ENCODE measurements at regions not wholly inside any gene's neighbourhood (a gene's known extent, or its start where the extent isn't known, plus 50 kb on each side); places are given as distances from the start of the nearest gene placed in this dataset.

DNA sequence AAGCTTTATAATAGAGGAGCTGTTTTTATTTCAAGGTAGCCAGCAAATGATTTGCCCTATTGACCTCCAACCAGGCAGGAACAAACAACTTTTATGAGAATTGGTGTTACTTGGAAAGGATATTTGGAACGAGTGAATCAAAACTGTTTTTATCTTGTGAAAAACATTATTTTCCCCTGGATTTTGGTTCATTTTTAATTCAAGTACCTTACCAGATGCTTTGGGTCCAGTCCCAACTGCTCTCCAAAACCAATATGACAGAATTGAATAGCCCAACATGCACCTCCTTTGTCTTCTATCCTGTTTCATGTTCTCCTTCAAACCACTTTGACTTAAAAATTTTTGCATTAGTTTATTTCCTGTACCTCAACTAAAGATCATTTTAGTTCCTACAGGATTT, 178.6 kb upstream of the RBMS1 start:
- no peak for DNase-seq (ENCODE audit: low read depth)

DNA sequence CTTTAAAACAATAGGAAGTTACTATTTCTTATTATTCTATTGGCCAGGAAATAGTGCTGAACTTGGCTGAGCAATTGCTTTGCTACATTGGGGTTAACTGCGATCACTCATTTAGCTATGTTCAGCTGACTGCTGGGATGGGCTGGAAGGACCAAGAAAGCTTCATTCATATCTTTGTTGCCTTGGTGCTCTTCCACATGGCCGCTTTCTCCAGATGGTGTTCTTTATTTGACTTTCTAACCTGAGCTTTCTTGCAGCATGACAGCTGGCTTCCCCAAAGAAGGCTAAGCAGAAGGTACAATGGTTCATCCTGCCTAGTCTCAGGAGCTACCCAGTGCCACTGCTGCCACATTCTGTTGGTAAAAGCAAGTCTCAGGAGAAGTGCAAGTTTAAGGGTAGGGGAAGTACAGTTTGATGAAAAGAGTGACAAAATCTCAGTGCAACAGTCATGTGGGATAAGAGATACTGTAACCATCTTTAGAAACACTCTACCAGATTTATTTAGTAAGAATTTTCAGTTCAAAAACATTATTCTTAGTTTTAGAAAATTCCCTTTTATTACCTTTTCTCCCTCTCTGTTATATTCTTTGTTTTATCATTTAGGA, 180.6 kb upstream of the RBMS1 start:
- no peak for DNase-seq (ENCODE audit: low read depth)

DNA sequence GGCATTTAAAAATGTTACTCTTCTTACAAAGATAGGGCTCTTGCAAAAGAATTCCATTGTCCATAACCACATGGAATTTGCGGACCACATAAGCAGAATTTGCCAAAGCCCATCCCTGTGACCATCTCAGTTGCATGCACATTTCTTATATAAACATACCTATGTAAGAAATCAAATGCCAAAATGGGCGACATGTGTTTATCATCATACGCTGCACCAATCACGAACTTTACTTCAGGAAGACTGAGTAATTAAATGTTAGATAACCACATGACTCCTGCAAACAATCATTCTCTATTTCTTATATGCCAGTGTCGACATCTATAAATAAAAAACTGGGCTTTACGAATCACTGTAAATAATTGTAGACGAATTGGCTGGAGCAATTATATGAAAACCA, 186.1 kb upstream of the RBMS1 start:
- no peak for DNase-seq (ENCODE audit: low read depth)

DNA sequence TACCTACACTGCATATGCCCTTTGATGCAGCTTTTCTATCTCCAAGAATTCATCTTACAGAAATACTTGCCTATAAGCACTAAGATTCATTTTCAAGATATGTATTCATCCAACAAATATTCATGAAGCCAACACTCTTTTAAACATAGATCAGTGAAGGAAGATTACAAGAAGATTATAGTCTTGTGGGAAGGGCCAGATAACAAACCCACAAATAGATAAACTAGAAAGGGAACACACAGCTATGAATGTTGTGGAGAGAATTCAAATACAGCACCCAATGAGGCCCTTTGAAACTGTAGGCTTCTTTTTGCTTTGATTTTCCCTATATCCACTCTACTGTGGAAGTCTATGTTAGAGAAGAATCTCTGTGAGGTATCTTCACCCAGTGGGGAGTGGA, 186.7 kb upstream of the RBMS1 start:
- no peak for DNase-seq (ENCODE audit: low read depth)

DNA sequence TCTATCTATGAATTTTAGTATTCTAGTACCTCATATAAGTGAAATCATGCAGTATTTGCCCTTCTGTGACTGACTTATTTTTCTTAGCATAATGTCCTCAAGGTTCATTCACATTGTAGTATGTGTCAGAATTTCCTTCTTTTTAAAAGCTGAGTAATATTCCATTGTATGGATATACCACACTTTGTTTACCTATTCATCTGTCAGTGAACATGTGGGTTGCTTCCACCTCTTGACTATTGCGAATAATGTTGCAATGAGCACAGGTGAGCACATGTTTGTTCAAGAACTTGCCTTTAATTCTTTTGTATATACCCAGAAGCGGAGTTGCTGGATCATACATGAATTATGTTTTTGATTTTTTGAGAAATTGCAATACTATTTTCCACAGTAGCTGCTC, 187.4 kb upstream of the RBMS1 start:
- DNase-seq (ENCODE audit: low read depth): no peak

DNA sequence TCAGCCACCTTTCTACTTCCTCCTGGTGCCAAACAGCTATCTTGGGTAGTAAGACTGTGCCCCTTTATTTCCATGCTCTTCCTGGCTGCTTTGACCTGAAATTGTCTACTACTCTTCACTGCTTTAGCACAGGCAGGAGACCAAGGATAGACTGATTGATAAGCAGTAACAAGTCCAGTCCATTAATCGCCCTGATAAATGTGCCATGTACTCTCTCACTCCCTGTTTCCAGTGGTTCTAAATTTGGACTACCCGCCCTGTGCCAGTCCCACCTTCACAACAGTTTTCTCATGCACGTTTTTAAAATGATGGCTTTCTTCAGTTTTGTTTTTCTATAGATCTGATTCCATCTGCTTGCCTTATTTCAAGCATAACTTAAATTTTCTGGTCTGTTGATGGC, 189.6 kb upstream of the RBMS1 start:
- no peak for DNase-seq (ENCODE audit: low read depth)

DNA sequence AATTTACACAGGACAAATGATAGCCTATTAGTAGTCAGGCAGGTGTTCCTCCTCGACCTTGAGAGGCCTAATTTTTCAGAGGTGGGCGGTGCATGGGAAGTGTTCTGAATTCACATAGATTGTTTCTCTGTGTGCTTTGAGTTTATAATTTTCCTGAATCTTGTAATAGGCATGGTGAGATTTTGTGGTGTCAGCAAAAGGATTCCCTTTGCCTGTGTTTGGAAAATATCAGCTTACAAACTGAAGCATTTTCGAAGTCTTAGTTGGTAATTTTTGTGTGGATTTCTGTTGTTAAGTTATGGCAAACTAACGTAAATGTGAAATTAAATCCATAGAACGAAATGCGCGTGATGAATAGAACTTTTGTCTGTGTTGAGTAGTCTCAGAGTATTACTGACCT, 194.0 kb upstream of the RBMS1 start:
- DNase-seq (ENCODE audit: low read depth): no peak

DNA sequence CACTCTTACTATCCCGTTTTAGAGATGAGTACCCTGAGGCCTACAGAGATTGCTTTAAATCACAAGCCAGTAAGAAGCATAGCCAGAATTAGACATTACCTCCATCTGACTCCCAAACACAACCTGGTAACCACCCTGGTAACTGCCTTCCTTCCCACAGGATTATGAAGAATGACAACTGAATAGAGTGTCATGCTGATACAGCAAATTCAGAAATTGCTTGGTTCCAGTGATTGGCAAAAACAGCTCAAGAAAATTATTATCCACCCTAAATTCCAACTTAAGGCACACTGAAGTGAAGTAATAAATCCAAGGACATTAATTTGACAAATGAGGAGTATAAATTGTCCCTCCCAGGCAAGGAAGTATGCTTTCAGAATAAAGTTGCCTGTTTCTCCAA, 195.8 kb upstream of the RBMS1 start:
- DNase-seq (ENCODE audit: low read depth): no peak

DNA sequence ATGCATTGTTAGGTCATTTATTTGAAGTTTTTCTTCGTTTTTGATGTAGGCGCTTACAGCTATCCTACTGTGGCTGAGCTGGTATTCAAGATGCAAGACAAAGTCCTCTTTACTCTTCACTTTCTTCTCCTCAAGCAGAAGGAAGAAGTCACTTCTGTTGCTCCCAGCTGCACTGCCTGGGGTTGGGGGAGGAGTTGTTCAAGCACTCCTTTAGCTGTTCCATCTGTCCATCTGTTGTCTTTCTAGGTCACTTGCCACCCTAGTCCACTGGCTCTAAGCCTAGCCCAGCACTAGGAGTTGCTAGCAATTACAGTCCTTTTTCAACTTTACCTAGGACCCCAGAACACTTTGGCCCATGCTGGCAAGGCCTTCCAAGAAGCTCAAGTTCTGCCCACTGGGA, 200.6 kb upstream of the RBMS1 start:
- no peak for DNase-seq (ENCODE audit: low read depth)

DNA sequence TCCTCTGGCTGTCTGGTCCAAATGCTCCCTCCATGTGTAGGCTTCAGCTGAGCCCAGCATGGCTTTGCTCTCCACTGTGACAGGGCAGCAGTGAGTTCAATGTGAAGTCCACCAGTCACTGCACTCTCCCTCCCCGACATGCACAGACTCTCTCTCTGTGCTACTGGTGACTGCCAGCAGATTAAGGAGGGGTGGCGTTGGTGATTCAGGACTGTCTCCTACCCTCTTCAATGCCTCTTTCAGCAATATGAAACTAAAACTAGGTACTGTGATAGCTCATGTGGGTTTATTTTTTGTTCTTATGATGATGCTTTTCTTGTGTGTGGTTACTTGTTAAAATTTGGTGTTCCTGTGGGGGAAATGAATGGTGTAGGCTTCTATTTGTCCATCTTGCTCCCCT, 201.0 kb upstream of the RBMS1 start:
- DNase-seq (ENCODE audit: low read depth): no peak

DNA sequence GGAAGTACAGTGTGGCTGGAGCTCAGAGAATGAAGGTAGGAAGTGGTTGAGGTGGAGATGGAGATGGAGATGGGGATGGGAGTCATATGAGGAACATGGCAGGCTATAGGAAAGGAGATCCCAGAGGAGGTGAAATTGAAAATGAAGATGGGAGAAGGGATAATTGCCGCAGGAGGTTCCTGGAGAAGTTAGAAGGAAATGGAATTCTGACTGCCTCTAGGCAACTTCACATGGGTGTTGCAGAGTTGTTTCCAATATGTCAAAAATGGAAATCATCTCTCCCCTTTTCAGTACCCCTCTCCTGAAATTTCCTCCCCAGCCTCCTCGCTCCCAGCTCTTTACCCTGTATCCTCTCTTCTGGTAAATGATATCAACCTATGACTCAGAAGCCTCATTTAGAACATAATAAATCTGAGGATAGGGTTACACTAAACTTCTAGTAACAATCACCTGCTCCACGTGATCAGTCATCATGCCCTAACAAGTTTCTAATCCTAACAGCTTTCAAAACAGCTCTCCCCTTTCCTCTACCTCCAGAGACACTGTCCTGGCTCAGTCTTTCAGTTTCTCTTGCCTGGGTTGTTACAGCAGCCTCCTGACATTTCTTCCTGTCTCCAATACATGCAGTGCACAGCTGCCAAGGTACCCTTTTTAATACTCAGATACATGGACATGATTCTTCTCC, 201.9 kb upstream of the RBMS1 start:
- no peak for DNase-seq (ENCODE audit: low read depth)

DNA sequence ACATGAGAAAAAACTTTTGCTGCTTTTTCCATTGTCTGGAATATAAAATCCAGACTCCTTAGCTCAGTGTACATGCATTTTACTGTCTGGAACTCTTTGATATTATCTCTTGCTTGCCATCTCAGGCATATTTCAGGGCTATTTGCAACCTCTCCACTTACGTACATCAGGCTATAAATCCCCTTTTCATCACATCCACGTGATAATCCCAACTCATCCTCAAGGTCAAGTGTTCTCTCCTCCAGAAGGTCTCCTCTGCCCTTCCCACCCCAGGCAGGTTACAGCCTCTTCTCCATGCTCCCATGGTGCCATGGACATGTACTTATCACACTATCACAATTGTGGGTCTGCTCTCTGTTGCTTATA, 202.5 kb upstream of the RBMS1 start:
- no peak for DNase-seq (ENCODE audit: low read depth)

DNA sequence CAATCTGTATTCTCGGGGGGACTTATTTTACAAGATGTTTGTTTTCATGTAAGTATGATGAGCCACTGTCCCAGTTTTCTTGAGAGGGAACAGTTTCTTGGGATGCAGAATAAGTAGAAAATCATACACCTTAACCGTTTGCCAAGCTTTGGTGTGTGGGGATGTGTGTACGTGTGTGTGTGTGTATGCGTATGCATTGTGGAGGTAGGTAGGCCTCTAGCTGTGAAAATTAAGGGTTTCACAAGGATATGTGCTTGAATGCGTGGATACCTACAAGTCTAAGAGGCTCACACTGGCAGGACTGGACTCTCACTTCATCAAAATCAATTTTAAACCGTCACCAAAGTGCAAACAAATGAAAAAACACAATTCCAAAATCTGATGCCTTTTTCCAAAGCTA, 204.2 kb upstream of the RBMS1 start:
- no peak for DNase-seq (ENCODE audit: low read depth)

DNA sequence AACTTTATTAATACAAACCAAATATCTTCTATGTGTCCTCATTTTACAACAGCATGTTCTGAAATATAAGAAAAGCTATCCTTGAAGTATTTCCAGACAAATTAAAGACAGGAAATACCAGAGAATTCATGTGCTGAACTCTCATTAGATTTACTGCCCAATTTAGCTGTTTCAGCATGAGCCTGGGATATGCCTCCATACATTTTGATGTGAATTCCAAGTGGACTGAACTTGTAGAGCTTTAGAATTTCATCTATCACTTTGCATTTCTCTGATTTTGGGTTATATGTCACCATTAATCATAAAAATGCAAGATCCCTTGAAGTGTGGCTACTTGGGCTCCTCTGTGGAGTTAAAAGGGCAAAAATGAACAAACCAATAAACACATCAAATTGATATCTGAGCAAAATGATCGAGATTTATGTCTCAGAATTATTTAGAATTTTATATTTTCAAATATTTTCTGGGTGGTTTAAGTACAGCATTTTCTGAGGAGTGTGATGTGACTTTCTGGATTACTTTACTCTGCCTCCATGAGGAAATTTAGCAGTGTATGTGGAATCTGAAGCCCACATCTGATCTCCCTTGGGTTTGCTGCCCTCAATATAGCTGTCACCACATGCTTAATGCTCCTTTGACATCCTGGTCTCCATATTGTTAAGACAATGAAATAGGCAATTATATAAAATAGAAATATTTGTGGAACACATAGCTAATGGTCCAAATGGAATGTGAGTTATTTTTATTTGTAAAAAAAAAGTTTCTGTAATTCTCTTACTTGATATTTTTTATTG, 206.6 kb upstream of the RBMS1 start:
- no peak for DNase-seq (ENCODE audit: low read depth)

DNA sequence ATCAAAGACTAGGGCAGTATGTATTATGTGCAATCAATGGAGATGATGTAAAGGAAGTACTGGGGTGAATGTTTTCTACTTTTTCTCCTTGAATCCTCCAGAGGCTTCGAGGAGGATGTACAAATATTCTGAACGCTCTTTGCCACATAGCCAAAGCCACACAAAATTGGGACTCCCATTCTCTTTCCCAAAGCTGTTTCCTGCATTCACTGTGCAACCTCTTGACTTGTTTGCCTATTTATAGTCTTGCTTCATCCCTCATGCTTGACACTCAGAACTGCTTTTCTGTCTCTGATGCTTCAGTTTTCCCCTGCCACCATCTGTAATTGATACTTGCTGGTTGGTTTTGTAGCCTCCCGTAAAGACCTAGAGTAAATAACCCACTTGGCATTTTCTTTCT, 208.2 kb upstream of the RBMS1 start:
- no peak for DNase-seq (ENCODE audit: low read depth)

DNA sequence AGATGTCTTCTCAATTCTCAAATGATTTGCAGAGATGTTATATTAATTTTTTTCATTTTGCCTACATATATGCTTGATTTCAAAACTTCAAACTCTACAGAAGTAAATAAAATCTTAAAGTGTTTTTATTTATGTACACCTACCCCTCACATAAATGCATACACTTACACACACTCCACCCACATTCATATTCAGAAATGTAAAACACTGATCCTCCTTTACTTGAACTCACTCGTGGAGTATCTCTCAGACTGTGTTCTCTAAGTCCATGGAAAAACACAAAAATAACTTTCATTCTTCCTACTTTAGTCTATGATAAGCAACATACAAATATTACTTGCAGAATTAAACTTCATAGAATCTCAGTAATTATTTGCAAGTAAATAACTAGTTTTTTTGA, 209.1 kb upstream of the RBMS1 start:
- no peak for DNase-seq (ENCODE audit: low read depth)

DNA sequence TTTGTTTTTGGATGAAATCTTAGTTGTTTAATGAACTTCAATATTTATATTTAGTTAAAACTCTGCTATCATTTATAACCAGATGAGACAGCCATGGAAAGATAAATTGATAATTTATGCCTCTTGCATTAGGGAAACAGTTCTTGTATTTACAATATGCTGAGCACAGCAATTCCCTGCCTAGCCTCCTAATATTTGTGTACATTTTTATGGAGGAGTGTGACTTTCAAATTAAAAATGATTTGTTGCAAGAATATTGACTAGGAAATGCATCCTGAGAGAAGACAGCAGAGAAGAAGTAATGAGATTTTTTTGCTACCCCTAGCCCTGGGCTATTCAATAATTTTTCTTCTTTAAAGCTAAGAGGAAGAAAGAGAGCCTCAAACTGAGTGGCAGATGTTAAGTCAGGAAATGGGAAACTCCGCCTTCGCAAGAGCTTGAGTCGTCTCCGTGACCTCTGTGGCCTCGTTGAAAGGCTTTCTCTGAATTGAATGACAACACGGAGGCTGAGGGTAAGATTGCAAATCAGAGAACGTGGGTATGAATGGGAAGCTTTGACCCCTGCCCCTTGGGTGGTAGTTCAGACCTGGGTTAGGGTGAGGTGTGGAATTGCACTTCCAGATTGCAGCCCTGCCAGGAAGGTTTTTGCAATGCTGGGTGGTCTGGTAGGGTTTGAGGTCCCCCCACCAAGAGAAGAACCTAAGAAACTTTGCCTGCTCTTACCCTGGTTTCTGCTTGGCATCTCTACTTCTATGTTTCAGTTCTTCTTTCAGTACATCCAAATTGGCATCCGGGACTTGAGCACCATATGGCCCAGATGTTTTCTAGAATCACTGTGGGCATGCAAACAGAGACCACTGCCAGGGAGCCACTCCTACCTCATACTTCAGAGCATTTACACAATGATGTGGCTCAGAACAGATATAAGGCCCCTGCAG, 210.3 kb upstream of the RBMS1 start:
- DNase-seq (ENCODE audit: low read depth): peak; percentile 13

DNA sequence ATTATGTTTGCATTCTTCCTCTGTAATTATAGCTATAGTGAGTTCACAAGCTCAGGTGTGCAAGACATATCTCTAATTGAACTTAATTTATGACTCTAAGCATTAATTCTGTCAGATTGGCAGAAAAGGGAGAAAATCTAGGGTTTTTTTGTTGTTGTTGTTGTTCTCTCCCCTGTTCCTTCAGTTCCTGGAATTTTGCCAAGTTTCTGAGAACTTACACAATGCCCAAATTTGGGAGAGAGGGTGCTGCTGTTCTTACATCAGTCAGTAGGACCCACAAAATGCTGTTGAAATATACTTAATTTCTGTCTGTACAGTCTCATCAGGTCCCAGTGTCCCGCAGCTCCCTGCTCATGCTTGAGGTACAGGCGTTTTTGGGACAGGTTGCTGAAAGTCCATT, 221.8 kb upstream of the RBMS1 start:
- DNase-seq (ENCODE audit: low read depth): no peak

DNA sequence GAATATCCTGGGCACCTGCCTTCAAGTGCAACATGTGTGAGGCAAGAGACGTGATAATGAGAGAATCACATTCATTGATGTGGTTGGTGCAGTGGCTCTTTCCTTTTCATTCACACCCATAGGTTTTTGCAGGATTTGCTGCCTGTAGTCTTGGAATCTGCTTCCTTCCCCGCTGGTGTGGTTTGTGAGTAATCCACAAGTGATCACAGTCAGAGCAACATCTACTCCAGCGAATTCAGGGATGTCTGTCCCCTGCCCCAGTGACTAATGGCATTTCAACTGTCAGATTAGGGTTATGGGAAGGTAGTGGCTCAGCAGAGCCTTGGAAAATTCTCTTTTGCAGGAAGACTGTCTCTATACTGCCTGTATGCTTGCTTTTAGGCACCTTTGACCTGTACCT, 225.5 kb upstream of the RBMS1 start:
- DNase-seq (ENCODE audit: low read depth): no peak

DNA sequence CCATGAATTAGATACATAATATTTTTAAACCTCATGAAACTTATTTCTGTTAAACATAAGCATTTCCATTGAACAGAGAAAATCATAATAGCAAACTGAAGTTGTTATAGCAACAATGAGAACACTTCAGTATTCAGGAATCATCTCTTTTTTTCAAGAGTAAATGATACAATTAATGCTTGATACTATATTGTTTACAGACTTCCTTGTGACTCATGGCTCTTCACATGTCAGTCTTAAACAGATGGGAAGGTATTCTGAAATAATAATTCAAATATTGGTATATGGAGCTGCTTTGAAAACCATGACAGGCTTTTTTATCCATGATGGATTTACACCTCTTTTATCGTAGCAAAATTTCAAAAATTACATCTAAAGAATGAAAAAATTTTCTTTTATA, 226.5 kb upstream of the RBMS1 start:
- DNase-seq (ENCODE audit: low read depth): no peak

DNA sequence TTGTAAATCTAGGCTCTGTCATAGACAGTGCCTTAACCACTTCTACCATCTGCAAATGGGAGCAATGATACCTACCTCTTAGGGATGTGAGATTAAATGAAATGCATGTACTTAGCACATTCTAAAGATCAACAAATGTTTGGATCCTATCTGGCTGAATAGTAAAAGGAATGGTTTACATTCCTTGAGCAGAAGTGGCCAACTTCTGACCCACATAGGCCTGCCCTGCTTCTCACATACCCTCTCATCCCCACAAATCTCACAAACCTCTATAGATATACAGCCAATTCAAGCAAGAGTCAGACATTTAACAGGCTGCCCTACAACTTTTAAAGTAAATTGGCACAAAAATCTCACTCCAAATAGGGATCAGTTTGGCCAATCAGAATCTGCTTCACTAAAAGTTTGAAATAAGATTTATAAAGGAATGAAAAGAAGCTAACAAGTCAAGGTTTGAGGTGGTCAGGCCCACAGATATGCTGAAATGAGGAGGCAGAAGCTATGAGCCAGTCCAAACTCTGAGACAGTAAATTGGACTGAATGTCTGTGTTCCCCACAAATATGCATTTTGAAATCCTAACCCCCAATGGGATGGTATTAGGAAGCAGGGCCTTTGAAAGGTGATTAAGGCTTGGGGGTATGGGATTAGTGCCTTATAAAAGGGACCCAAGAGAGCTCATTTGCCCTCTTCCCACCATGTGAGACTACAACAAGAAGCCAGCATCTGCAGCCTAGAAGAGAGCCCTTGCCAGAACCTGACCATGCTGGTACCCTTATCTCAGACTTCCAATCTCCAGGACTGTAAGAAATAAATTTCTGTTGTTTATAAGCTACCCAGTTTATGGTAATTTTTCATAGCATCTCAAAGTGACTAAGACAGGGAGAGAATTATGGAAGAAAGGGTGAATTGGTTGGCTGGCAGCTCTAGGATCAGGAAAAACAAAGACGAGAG, 227.8 kb upstream of the RBMS1 start:
- DNase-seq (ENCODE audit: low read depth): no peak

All from forelimb muscle (tissue), 1 donor.